ENCODE measurements at regions not wholly inside any gene's neighbourhood (a gene's known extent, or its start where the extent isn't known, plus 50 kb on each side); places are given as distances from the start of the nearest gene placed in this dataset.

- TF ChIP-seq CTCF (IDR thresholded peaks at IDR 0.05; ENCODE audit: poor library complexity, severe bottlenecking): no peak
- H3K36me3 ChIP-seq (ENCODE audit: low read depth): no peaks in the 10 kb centered on the region
- H3K27ac ChIP-seq (ENCODE audit: poor library complexity, severe bottlenecking): no peak overlapping the region
- H3K27me3 ChIP-seq (ENCODE audit: insufficient read depth, poor library complexity, severe bottlenecking): no peaks in the 10 kb centered on the region
- no peaks in the 10 kb centered on the region for H3K4me1 ChIP-seq (ENCODE audit: insufficient read depth, poor library complexity, severe bottlenecking)
- H3K9me3 ChIP-seq (ENCODE audit: severe bottlenecking): no peaks in the 10 kb centered on the region
- ATAC-seq (ENCODE audit: low read depth): no peak
- DNase-seq (ENCODE audit: low spot score): no peak
- H3K4me3 ChIP-seq (ENCODE audit: severe bottlenecking): no peak overlapping the region
These were observed 356.6 kb downstream of the FOXO1 start for GRCh38 chr13:40309881-40310280.

GRCh38 chr13:40311356-40312101 lies 354.9 kb downstream of the FOXO1 start:
- Histone ChIP-seq H3K4me3 (ENCODE audit: severe bottlenecking) (no peak overlapping the region), H3K27ac (ENCODE audit: poor library complexity, severe bottlenecking) (no peak overlapping the region), H3K9me3 (ENCODE audit: severe bottlenecking) (no peaks in the 10 kb centered on the region), H3K4me1 (ENCODE audit: insufficient read depth, poor library complexity, severe bottlenecking) (no peaks in the 10 kb centered on the region), H3K36me3 (ENCODE audit: low read depth) (no peaks in the 10 kb centered on the region), H3K27me3 (ENCODE audit: insufficient read depth, poor library complexity, severe bottlenecking) (no peaks in the 10 kb centered on the region)
- no peak for TF ChIP-seq CTCF (IDR thresholded peaks at IDR 0.05; ENCODE audit: poor library complexity, severe bottlenecking)
- DNase-seq (ENCODE audit: low spot score): no peak
- no peak for ATAC-seq (ENCODE audit: low read depth)

- DNase-seq (ENCODE audit: low spot score) (no peak), ATAC-seq (ENCODE audit: low read depth) (no peak)
- peaks cover 6% of the 10 kb centered on the region for H3K4me1 ChIP-seq (ENCODE audit: insufficient read depth, poor library complexity, severe bottlenecking)
- no peaks in the 10 kb centered on the region for H3K9me3 ChIP-seq (ENCODE audit: severe bottlenecking)
- no peak overlapping the region for H3K27ac ChIP-seq (ENCODE audit: poor library complexity, severe bottlenecking)
- no peaks in the 10 kb centered on the region for H3K27me3 ChIP-seq (ENCODE audit: insufficient read depth, poor library complexity, severe bottlenecking)
- no peak for TF ChIP-seq CTCF (IDR thresholded peaks at IDR 0.05; ENCODE audit: poor library complexity, severe bottlenecking)
- no peaks in the 10 kb centered on the region for H3K36me3 ChIP-seq (ENCODE audit: low read depth)
- no peak overlapping the region for H3K4me3 ChIP-seq (ENCODE audit: severe bottlenecking)
These were observed 352.9 kb downstream of the FOXO1 start for GRCh38 chr13:40313269-40314200.

- DNase-seq (ENCODE audit: low spot score): no peak
- no peaks in the 10 kb centered on the region for H3K36me3 ChIP-seq (ENCODE audit: low read depth)
- ATAC-seq (ENCODE audit: low read depth): no peak
These were observed 350.9 kb downstream of the FOXO1 start for GRCh38 chr13:40315416-40316064.

More at GRCh38 chr13:40315416-40316064, 350.9 kb downstream of the FOXO1 start:
- no peak for TF ChIP-seq CTCF (IDR thresholded peaks at IDR 0.05; ENCODE audit: poor library complexity, severe bottlenecking)
- H3K4me3 ChIP-seq (ENCODE audit: severe bottlenecking): no peak overlapping the region
- no peaks in the 10 kb centered on the region for H3K27me3 ChIP-seq (ENCODE audit: insufficient read depth, poor library complexity, severe bottlenecking)
- peaks cover 6% of the 10 kb centered on the region for H3K4me1 ChIP-seq (ENCODE audit: insufficient read depth, poor library complexity, severe bottlenecking)
- H3K9me3 ChIP-seq (ENCODE audit: severe bottlenecking): no peaks in the 10 kb centered on the region
- H3K27ac ChIP-seq (ENCODE audit: poor library complexity, severe bottlenecking): no peak overlapping the region

Data from RWPE2 (cell line).